GM06990 (cell line): ENCODE measurements at regions not wholly inside any gene's neighbourhood (a gene's known extent, or its start where the extent isn't known, plus 50 kb on each side); places are given as distances from the start of the nearest gene placed in this dataset.

Source experiments
- DNase-seq: peaks from one replicate; pipeline ENCODE4 v3.0.0-alpha.2; 2011; ENCODE audit not compliant: insufficient read length; ENCODE audit errors: extremely low read depth
- H3K27me3 ChIP-seq: replicated peaks from 2 replicates; pipeline ENCODE4 v1.6.0; 2011; ENCODE audit warnings: low read length; ENCODE audit not compliant: control insufficient read depth, insufficient read depth
- H3K36me3 ChIP-seq: 2 replicates; pipeline ENCODE4 v1.5.1; 2011; ENCODE audit warnings: low read length; ENCODE audit not compliant: control insufficient read depth, insufficient read depth
- H3K4me3 ChIP-seq: replicated peaks from 2 replicates; pipeline ENCODE4 v1.5.1; 2011; ENCODE audit warnings: low read depth, mild to moderate bottlenecking, control low read depth, low read length
- CTCF ChIP-seq: IDR thresholded peaks from 2 replicates; pipeline ENCODE4 v1.5.1; 2011; ENCODE audit warnings: low read length, control low read depth, mild to moderate bottlenecking, inconsistent platforms; ENCODE audit not compliant: insufficient read depth, poor library complexity, severe bottlenecking

- TF ChIP-seq CTCF = no peak
- DNase-seq = no peak
- no peaks in the 10 kb centered on the region; the same call in none of the 2 replicates for H3K27me3 ChIP-seq
- no peaks in the 10 kb centered on the region for H3K36me3 ChIP-seq
- H3K4me3 ChIP-seq = no peak overlapping the region
These were observed 281.3 kb upstream of the UMPS start for GRCh38 chr3:124448954-124449353.

- no peak for TF ChIP-seq CTCF
- Histone ChIP-seq H3K27me3 (no peaks in the 10 kb centered on the region; the same call in none of the 2 replicates), H3K4me3 (no peak overlapping the region), H3K36me3 (no peaks in the 10 kb centered on the region)
- no peak for DNase-seq
These were observed 279.9 kb upstream of the UMPS start for GRCh38 chr3:124450366-124450765.

- TF ChIP-seq CTCF = no peak
- Histone ChIP-seq H3K4me3 (no peak overlapping the region), H3K27me3 (no peaks in the 10 kb centered on the region; the same call in none of the 2 replicates), H3K36me3 (no peaks in the 10 kb centered on the region)
- DNase-seq = no peak
These were observed 278.5 kb upstream of the UMPS start for GRCh38 chr3:124451630-124452317.

- TF ChIP-seq CTCF = no peak
- H3K27me3 ChIP-seq = no peaks in the 10 kb centered on the region; the same call in 1 of the 2 replicates
- H3K4me3 ChIP-seq = no peak overlapping the region
- H3K36me3 ChIP-seq = no peaks in the 10 kb centered on the region
- DNase-seq = no peak
These were observed 277.1 kb upstream of the UMPS start for GRCh38 chr3:124453189-124453588.

- no peak for DNase-seq
- TF ChIP-seq CTCF = no peak
- Histone ChIP-seq H3K27me3 (no peaks in the 10 kb centered on the region; the same call in 1 of the 2 replicates), H3K4me3 (no peak overlapping the region), H3K36me3 (no peaks in the 10 kb centered on the region)
These were observed 274.4 kb upstream of the UMPS start for GRCh38 chr3:124455891-124456290.
